ENCODE measurements at regions not wholly inside any gene's neighbourhood (a gene's known extent, or its start where the extent isn't known, plus 50 kb on each side); places are given as distances from the start of the nearest gene placed in this dataset.

DNA sequence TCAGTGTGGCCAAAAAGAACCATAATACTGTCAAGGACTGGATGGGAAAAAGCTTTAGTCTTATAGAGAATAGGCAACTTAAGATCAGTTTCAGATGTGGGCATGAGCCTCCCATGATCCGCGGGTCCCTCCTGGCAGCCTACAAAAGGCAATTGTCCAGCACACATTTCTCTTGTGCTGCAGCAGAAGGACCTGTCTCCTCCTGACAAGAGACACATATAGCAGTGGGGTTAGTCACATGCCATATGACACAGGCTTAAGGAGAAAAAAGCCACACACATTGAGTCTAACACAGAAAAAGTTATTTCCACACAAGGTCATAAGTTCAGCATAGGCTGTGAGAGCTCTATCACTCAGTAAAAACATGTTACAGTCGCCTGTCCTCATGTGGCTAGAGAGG is 1378.7 kb upstream of the PRR20A start:
- DNase-seq: no peak
- Histone ChIP-seq H3K9me3 (no peaks in the 10 kb centered on the region), H3K27ac (no peak overlapping the region), H3K4me3 (no peak overlapping the region), H3K4me1 (no peaks in the 10 kb centered on the region), H3K36me3 (no peaks in the 10 kb centered on the region), H3K27me3 (no peaks in the 10 kb centered on the region)
- TF ChIP-seq POLR2A (IDR thresholded peaks at IDR 0.05): no peak
- TF ChIP-seq, protein P1, sequence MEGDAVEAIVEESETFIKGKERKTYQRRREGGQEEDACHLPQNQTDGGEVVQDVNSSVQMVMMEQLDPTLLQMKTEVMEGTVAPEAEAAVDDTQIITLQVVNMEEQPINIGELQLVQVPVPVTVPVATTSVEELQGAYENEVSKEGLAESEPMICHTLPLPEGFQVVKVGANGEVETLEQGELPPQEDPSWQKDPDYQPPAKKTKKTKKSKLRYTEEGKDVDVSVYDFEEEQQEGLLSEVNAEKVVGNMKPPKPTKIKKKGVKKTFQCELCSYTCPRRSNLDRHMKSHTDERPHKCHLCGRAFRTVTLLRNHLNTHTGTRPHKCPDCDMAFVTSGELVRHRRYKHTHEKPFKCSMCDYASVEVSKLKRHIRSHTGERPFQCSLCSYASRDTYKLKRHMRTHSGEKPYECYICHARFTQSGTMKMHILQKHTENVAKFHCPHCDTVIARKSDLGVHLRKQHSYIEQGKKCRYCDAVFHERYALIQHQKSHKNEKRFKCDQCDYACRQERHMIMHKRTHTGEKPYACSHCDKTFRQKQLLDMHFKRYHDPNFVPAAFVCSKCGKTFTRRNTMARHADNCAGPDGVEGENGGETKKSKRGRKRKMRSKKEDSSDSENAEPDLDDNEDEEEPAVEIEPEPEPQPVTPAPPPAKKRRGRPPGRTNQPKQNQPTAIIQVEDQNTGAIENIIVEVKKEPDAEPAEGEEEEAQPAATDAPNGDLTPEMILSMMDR (IDR thresholded peaks at IDR 0.05): no peak

DNA sequence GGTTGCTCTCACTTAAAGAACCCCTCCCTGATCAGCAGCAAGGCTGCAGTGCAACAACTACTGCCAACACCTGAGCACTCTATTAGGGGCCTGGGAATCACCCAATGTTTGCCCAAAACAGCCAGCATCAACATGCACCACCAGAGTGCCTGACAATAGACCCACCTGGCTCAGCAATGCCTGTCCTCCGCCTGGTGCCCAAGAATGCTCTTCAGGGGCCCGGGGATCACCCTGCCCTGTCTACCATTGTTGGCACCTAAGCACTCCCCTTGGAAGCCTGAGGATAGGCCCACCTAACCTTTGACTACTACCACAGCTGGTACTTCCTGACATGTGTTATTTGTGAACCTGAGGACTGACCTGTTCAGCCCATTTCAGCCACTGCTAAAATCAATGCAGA is 1363.1 kb upstream of the PRR20A start:
- no peaks in the 10 kb centered on the region for H3K4me1 ChIP-seq
- no peak overlapping the region for H3K4me3 ChIP-seq
- H3K9me3 ChIP-seq: no peaks in the 10 kb centered on the region
- H3K27me3 ChIP-seq: no peaks in the 10 kb centered on the region
- H3K36me3 ChIP-seq: no peaks in the 10 kb centered on the region
- H3K27ac ChIP-seq: no peak overlapping the region
- TF ChIP-seq POLR2A (IDR thresholded peaks at IDR 0.05): no peak
- TF ChIP-seq, protein P1 (IDR thresholded peaks at IDR 0.05): no peak
- no peak for DNase-seq

DNA sequence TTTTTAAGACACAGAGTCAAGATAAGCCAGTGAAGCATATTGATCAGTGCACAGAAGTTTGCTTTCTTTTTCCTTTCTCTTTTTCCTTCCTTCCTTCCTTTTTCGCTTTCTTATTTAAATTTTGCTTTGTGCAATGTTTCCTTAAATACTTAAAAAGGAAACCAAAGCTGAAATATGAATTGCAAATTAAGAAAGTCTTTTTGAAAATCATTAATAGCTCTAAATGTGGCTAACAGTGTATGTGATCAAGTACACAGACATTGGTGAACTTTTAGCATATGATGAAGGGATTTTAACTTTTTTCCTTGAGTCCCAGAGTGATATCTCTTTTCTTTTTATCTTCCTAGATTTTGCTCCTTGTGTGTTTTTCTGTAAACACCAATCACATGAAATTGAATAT is 1356.9 kb upstream of the PRR20A start:
- Histone ChIP-seq H3K27ac (no peak overlapping the region), H3K9me3 (no peaks in the 10 kb centered on the region), H3K36me3 (no peaks in the 10 kb centered on the region), H3K4me3 (no peak overlapping the region), H3K4me1 (no peaks in the 10 kb centered on the region), H3K27me3 (no peaks in the 10 kb centered on the region)
- DNase-seq: no peak
- TF ChIP-seq, protein P1 (IDR thresholded peaks at IDR 0.05): no peak
- no peak for TF ChIP-seq POLR2A (IDR thresholded peaks at IDR 0.05)

DNA sequence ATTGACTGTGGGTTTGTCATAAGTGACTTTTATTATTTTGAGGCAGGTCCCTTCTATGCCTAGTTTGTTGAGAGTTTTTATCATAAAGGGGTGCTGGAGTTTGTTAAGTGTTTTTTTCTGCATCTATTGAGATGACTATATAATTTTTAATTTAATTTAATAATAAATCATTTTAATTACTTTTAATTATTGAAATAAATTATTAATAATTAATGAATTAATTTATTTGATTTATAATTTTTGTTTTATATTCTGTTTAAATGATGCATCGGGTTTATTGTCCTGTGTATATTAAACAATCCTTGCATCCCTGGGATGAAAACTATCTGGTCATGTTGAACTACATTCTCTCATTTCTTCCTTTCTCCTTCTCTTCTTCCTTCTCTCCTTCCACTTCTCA is 1352.2 kb upstream of the PRR20A start:
- H3K4me1 ChIP-seq: no peaks in the 10 kb centered on the region
- no peak overlapping the region for H3K4me3 ChIP-seq
- TF ChIP-seq, protein P1 (IDR thresholded peaks at IDR 0.05): no peak
- no peak for TF ChIP-seq POLR2A (IDR thresholded peaks at IDR 0.05)
- no peaks in the 10 kb centered on the region for H3K27me3 ChIP-seq
- H3K36me3 ChIP-seq: no peaks in the 10 kb centered on the region
- no peaks in the 10 kb centered on the region for H3K9me3 ChIP-seq
- DNase-seq: no peak
- H3K27ac ChIP-seq: no peak overlapping the region

DNA sequence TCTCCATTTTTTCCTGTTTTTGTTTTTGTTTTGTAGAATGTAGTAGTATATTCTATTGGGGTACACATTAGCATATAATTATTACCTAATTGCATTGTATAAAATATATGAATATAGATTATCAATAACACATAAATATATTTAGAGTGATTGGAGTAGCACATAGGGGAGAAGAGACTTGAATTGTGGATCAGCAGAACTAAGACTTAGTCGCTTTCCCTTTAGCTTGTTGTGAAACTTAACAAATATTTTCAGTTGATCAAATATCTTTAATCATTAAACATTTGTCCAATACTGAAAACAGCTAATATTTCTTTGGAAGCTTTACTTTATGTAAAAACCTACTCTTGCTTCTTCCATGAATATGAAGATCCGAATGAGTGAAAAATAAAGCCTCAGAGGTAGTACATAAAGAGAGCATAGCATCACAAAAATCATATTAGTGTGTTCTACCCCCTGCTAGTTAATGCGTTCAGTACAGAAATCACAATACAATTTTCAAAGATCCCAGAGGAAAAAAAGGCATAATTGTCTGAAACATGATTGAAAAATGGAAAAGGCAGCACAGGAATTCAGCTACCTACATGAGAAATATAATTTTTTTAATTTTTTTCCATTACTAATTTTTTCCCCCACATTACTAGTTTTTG is 1348.0 kb upstream of the PRR20A start:
- DNase-seq: no peak
- TF ChIP-seq, protein P1 (IDR thresholded peaks at IDR 0.05): no peak
- no peak for TF ChIP-seq POLR2A (IDR thresholded peaks at IDR 0.05)
- Histone ChIP-seq H3K27me3 (no peaks in the 10 kb centered on the region), H3K9me3 (no peaks in the 10 kb centered on the region), H3K4me3 (no peak overlapping the region), H3K36me3 (no peaks in the 10 kb centered on the region), H3K27ac (no peak overlapping the region), H3K4me1 (no peaks in the 10 kb centered on the region)

Data from Peyer's patch (tissue), 4 donors.